IPS-18a (cell line): ENCODE measurements at regions not wholly inside any gene's neighbourhood (a gene's known extent, or its start where the extent isn't known, plus 50 kb on each side); places are given as distances from the start of the nearest gene placed in this dataset.

ENCODE experiments used
- H3K27ac ChIP-seq: one replicate; pipeline ENCODE4 v1.5.1; 2013; ENCODE audit warnings: low read length
- H3K27me3 ChIP-seq: one replicate; pipeline ENCODE4 v1.6.1; 2013; ENCODE audit warnings: mild to moderate bottlenecking, low read length; ENCODE audit not compliant: control insufficient read depth, insufficient read depth
- H3K36me3 ChIP-seq: one replicate; pipeline ENCODE4 v1.6.1; 2013; ENCODE audit warnings: low read depth, low read length; ENCODE audit not compliant: control insufficient read depth
- H3K4me1 ChIP-seq: one replicate; pipeline ENCODE4 v1.6.1; 2013; ENCODE audit warnings: low read depth, low read length; ENCODE audit not compliant: control insufficient read depth
- H3K4me3 ChIP-seq: one replicate; pipeline ENCODE4 v1.5.1; 2013; ENCODE audit warnings: low read length
- H3K9ac ChIP-seq: one replicate; pipeline ENCODE4 v1.6.1; 2013; ENCODE audit warnings: mild to moderate bottlenecking, low read length, moderate library complexity
- H3K9me3 ChIP-seq: one replicate; pipeline ENCODE4 v1.6.1; 2013; ENCODE audit warnings: low read depth, low read length; ENCODE audit not compliant: control insufficient read depth

DNA sequence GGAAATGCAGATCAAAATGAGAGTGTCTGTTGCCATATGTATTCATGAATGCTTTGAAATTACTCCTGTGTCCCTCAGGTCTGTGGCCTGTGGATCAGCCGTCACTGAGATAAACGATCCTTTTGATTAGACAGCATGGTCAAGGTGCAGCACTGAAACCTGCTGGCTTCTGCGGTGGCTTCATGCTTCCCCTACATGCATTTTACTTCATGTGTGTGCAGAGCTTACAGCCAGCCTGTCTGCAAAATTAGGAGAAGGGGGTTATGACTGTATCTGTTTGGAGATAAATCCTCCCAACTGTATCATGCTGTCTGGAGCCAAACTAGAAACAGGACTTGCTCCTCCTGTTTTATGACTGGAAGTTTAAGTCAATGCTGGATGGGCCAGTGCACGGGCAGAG, 71.0 kb upstream of the PLPP4 start:
- Histone ChIP-seq H3K27me3 (no peaks in the 10 kb centered on the region), H3K27ac (no peak overlapping the region), H3K4me3 (no peak overlapping the region), H3K4me1 (peaks cover 3% of the 10 kb centered on the region), H3K9ac (no peak overlapping the region), H3K36me3 (no peaks in the 10 kb centered on the region), H3K9me3 (no peaks in the 10 kb centered on the region)

DNA sequence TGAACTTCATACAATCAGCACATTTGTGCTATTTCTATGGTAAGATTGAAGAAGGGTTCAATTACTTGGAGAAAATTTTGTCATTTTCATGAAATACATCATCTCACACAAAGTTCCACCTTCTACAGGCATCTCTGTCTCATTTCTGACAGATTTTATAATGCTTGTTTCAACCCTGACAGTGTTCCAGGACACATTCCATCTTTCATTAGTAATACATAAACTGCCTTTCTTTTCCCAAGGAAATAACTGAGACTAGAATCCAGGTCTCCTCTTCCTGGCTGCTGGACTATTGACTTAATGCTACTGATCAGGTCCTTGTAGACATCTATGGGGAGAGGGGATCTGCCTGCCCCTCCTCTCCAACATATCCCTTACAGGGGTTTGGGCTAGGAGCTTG, 70.1 kb upstream of the PLPP4 start:
- Histone ChIP-seq H3K4me3 (no peak overlapping the region), H3K9me3 (no peaks in the 10 kb centered on the region), H3K9ac (no peak overlapping the region), H3K4me1 (peaks cover 3% of the 10 kb centered on the region), H3K27ac (no peak overlapping the region), H3K36me3 (no peaks in the 10 kb centered on the region), H3K27me3 (no peaks in the 10 kb centered on the region)

DNA sequence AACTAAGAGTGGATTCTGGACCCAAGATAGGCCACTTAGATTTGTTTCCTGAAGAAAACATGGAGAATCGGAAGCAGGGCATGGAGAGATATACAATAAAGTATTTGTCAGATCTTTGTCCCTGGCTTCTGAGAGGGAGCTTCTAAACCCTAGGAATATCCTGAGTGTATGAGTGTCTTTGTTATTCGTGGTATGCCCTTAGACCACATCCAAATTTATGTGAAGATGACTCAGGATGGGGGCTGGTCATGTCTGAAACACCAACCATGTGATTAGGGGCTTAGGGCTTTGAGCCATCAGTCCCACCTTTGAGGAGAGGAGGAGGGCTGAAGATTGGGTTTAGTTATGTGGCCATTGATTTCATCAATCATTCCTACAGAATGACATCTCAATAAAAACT, 69.7 kb upstream of the PLPP4 start:
- Histone ChIP-seq H3K36me3 (no peaks in the 10 kb centered on the region), H3K9ac (no peak overlapping the region), H3K4me1 (peaks cover 3% of the 10 kb centered on the region), H3K4me3 (no peak overlapping the region), H3K9me3 (no peaks in the 10 kb centered on the region), H3K27ac (no peak overlapping the region), H3K27me3 (no peaks in the 10 kb centered on the region)

DNA sequence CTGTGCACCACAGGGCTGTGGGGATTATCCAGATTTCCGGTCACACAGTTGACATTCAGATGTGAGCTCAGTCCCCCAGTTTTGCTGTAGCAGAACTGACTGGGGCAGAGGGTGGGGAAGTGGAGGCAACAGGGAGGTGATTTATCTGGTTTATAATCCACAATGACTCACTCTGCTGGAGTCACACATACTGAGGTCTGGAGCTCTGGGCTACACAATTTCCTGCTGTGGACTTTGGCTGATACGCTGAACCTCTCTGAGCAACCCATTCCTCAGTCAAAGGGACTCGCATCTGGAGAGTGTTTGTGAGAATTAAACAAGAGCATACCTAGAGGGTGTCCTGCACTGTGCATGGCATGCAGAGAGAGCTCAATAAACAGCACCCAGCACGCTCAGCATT, 64.8 kb upstream of the PLPP4 start:
- Histone ChIP-seq H3K36me3 (no peaks in the 10 kb centered on the region), H3K4me3 (no peak overlapping the region), H3K27me3 (no peaks in the 10 kb centered on the region), H3K4me1 (peaks cover 3% of the 10 kb centered on the region), H3K9me3 (no peaks in the 10 kb centered on the region), H3K27ac (no peak overlapping the region), H3K9ac (no peak overlapping the region)

DNA sequence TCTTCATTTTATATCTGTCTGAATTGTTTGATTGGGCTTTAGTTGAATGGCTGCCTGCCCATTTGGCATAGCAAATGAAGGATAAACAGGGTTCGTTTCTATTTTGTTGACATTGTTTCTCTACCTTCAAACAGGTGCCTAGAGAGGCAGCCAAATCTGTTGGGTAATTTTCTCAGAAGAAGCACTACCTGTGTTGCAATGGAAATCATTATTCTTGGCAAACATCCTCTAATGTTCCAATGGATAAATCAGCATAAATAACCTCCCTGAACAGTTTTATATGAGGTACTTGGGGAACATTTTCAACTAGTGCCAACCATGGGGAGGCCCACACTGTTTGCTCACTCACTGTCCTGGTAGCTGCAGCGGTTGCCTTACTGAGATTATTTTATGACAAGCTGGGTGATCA, 64.4 kb upstream of the PLPP4 start:
- Histone ChIP-seq H3K9me3 (no peaks in the 10 kb centered on the region), H3K27ac (no peak overlapping the region), H3K4me3 (no peak overlapping the region), H3K36me3 (no peaks in the 10 kb centered on the region), H3K27me3 (no peaks in the 10 kb centered on the region), H3K4me1 (peaks cover 3% of the 10 kb centered on the region), H3K9ac (no peak overlapping the region)

DNA sequence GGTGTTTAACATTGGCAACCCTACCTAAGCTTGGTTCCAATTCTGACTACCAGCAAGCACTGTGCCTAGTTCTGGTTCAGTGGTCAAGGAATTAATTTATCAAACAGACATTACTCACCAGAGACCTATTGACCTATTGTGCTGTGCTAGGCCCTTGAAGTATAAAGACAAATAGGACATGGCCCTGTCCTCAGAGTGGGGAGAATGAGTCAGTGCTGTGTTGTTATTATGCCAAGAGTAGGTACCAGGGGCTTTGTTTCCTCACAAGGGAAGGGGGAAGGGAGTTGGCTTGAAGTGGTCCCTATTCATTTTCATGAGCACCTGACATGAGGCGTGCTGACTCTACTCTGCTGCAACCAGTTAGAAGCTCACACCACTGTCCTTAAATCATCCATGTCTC, 62.6 kb upstream of the PLPP4 start:
- Histone ChIP-seq H3K9ac (no peak overlapping the region), H3K9me3 (no peaks in the 10 kb centered on the region), H3K4me1 (peaks cover 2% of the 10 kb centered on the region), H3K27ac (no peak overlapping the region), H3K36me3 (no peaks in the 10 kb centered on the region), H3K4me3 (no peak overlapping the region), H3K27me3 (no peaks in the 10 kb centered on the region)

DNA sequence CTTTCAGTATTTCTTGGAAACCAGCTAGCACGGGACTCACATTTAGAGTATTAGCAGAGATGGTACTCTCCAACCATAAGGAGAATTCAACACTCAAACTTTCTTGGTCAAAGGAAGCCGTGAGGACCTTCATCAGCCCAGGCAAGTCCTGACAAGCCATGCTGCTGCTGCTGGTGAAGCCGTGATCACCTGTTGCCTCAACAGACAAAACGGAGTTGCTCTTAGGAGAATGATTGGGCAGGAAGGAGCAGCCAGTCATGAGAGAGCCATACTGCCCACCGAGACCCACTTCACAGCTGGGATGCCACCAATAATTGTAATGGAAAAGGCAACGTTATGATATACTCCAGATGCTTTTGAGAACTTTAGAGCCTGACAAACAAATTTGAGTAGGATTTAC, 60.8 kb upstream of the PLPP4 start:
- Histone ChIP-seq H3K4me3 (no peak overlapping the region), H3K9ac (no peak overlapping the region), H3K36me3 (no peaks in the 10 kb centered on the region), H3K27me3 (no peaks in the 10 kb centered on the region), H3K27ac (no peak overlapping the region), H3K9me3 (no peaks in the 10 kb centered on the region), H3K4me1 (no peaks in the 10 kb centered on the region)

DNA sequence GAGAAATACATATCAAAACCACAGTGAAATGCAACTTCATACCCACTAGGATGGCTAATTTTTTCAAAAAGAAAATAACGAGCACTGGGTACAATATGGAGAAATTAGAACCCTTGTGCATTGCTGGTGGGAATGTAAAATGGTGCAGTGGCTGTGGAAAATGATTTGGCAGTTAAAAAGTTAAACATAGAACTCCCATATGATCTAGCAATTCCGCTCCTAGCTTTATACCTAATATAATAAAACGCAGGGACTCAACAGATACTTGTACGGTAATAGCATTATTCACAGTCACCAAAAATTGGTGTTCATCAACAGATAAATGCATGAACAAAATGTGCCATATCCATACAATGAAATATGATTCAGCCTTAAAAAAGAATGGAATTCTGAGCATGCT, 58.8 kb upstream of the PLPP4 start:
- no peak overlapping the region for H3K4me3 ChIP-seq
- no peaks in the 10 kb centered on the region for H3K36me3 ChIP-seq
- H3K9ac ChIP-seq, result no peak overlapping the region
- H3K27ac ChIP-seq, result no peak overlapping the region
- H3K9me3 ChIP-seq, result no peaks in the 10 kb centered on the region
- H3K27me3 ChIP-seq, result no peaks in the 10 kb centered on the region
- H3K4me1 ChIP-seq, result no peaks in the 10 kb centered on the region

DNA sequence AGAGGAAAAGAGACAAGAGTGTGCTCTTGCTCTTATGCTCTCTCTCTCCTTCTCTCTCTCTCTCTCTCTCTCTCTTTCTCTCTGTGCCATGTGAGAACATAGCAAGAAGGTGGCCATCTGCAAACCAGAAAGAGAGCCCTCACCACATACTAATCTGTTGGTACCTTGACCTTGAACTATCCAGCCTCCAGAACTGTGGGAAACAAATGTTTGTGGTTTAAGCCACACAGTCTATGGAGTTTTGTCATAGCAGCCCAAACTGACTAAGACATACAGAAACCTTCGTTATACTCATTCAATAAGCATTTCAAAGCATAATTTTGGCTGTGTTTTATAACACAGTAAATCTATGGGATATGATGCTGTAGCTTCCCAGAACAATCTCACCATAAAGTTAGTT, 56.4 kb upstream of the PLPP4 start:
- Histone ChIP-seq H3K9me3 (no peaks in the 10 kb centered on the region), H3K27me3 (no peaks in the 10 kb centered on the region), H3K27ac (no peak overlapping the region), H3K4me1 (no peaks in the 10 kb centered on the region), H3K4me3 (no peak overlapping the region), H3K9ac (no peak overlapping the region), H3K36me3 (no peaks in the 10 kb centered on the region)

DNA sequence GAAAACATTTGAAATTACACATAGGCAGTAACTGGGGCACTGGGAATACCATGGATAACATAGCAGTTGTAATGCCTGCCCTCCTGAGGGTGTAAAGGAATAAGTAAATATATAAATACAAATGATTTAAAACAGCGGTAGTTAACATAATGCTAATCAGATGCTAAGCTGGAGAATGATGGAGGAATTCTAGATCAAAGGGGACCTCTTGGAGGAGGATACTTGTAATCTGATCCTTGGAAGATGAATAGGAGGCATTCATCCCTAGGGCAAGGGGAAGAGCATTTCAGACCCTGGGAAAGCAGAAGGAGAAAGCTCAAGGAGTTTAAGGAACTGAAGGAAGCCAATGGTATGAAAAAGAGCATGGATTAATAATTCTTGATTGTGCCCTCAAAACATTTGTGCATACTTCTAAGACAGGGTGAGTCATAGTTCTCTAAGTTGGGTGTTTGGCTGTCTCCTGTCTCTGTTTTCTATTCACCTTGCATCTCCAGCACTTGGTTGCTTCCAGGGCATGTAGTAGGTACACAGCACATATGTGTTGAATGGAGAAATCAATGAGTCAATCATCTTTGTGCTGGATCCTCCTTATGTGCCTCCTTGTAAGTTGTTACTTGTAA, 54.8 kb upstream of the PLPP4 start:
- H3K27ac ChIP-seq, result no peak overlapping the region
- no peaks in the 10 kb centered on the region for H3K27me3 ChIP-seq

DNA sequence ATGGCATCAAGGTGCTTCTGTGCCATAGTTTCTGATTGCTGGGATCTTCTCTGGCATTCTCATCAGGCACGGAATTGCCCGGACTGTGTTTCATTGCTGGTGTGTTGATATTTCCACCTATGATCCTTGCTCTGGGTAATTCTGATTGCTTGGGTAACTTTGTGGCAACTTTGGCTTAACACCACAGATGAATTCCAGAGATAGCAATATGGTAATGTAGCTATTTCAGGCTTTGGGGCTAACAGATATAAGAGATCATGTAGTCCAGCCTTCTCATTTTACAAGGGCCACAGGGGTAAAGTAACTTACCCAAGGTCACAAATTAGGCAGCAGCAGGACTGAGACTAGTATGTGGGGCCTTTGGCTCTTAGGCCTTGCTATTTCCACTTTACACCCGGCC, 53.9 kb upstream of the PLPP4 start:
- H3K27ac ChIP-seq, result no peak overlapping the region
- H3K27me3 ChIP-seq, result no peaks in the 10 kb centered on the region
- H3K9me3 ChIP-seq, result no peaks in the 10 kb centered on the region
- H3K9ac ChIP-seq, result no peak overlapping the region
- no peaks in the 10 kb centered on the region for H3K36me3 ChIP-seq
- no peaks in the 10 kb centered on the region for H3K4me1 ChIP-seq
- no peak overlapping the region for H3K4me3 ChIP-seq

More for the DNA sequence above, 54.8 kb upstream of the PLPP4 start:
- H3K4me1 ChIP-seq, result no peaks in the 10 kb centered on the region
- H3K9ac ChIP-seq, result no peak overlapping the region
- H3K4me3 ChIP-seq, result no peak overlapping the region
- no peaks in the 10 kb centered on the region for H3K36me3 ChIP-seq
- H3K9me3 ChIP-seq, result no peaks in the 10 kb centered on the region

DNA sequence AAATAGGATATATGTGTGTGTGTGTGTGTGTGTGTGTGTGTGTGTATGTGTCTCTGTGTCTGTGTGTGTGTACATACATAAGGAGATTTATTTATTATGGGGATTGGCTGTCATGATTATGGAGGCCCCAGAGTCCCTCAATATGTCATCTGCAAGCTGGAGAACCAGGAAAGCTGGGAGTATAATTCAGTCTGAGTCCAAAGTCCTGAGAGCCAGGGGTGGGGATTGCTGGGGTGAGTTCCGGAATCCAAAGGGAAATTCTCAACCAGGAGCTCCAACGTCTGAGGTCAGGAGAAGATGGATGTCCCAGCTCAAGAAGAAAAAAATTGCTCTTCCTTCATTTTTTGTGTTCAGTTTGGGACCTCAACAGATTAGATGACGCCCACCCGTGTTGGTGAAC, 50.7 kb upstream of the PLPP4 start:
- Histone ChIP-seq H3K27ac (no peak overlapping the region), H3K9ac (no peak overlapping the region), H3K9me3 (no peaks in the 10 kb centered on the region), H3K27me3 (no peaks in the 10 kb centered on the region), H3K4me1 (no peaks in the 10 kb centered on the region), H3K36me3 (no peaks in the 10 kb centered on the region), H3K4me3 (no peak overlapping the region)
